HCT116 (cell line): ENCODE measurements at regions not wholly inside any gene's neighbourhood (a gene's known extent, or its start where the extent isn't known, plus 50 kb on each side); places are given as distances from the start of the nearest gene placed in this dataset.

ENCODE experiments used
- ATAC-seq: fragments of 200-7000 bp; cut with Tn5 transposase; 2 replicates; pipeline ENCODE4 v1.9.1; 2020; ENCODE audit warnings: mild to moderate bottlenecking, moderate library complexity
- BruUV-seq: library from RNA; stranded (reverse); fragments of 400-500 nt; replicated peaks from 2 replicates; lab custom pipeline; 2021; lab: Mats Ljungman, UMichigan
- CTCF ChIA-PET: fragments of 300-600 bp; sonication (Branson Sonifier 250); formaldehyde crosslinking; loops from one replicate; lab custom pipeline; 2021; ENCODE audit warnings: antibody characterized with exemption; lab: Charles Lee
- POLR2A ChIA-PET: fragments of 300-600, 350-600 bp; sonication (Branson Sonifier 250); formaldehyde crosslinking; loops from one replicate; lab custom pipeline; 2021; ENCODE audit warnings: antibody characterized with exemption; lab: Charles Lee
- RAD21 ChIA-PET, 2 experiments: fragments of 300-600 bp; sonication (Branson Sonifier 250); formaldehyde crosslinking; loops; one replicate each; lab custom pipeline; 2023; ENCODE audit warnings: low total read pairs in 2 of 2; ENCODE audit not compliant: uncharacterized antibody in 2 of 2, unreplicated experiment in 2 of 2, low non-redundant PET in 1 of 2; lab: Charles Lee
- DNase-seq: peaks from one replicate; pipeline ENCODE4 v3.0.0-alpha.2; 2010; ENCODE audit warnings: low read depth, low spot score
- H2AFZ ChIP-seq: fragments of 200-600 bp; shearing (Covaris generic), sonication (generic); 2 replicates; pipeline ENCODE4 v1.6.1; 2017; ENCODE audit warnings: low read depth, mixed run types, mixed read lengths, antibody characterized with exemption, low read length; ENCODE audit not compliant: poor library complexity, severe bottlenecking
- H3K27ac ChIP-seq: 2 replicates; pipeline ENCODE4 v1.5.1; 2012; ENCODE audit warnings: low read depth, low read length
- H3K27me3 ChIP-seq: fragments of 200-600 bp; sonication (generic); 2 replicates; pipeline ENCODE4 v1.6.1; 2016; ENCODE audit warnings: mixed run types, low read length, mixed read lengths; ENCODE audit not compliant: insufficient read depth
- H3K36me3 ChIP-seq, 2 experiments: fragments of 200-500 bp in 1 of 2; fragments of 200-600 bp in 1 of 2; sonication (Bioruptor generic) in 1 of 2; sonication (generic) in 1 of 2; 2 replicates each; pipeline versions ENCODE4 v1.5.1 to v1.6.1; 2014 to 2016; ENCODE audit warnings: low read length in 2 of 2, inconsistent platforms in 1 of 2, mixed read lengths in 1 of 2, mixed run types in 1 of 2; ENCODE audit not compliant: insufficient read depth in 2 of 2, control insufficient read depth in 1 of 2
- H3K4me1 ChIP-seq, 2 experiments: fragments of 200-600 bp in 1 of 2; sonication (generic) in 1 of 2; 2 replicates each; pipeline versions ENCODE4 v1.5.1 to v1.6.1; 2012 to 2017; ENCODE audit warnings: low read length in 2 of 2, inconsistent platforms in 1 of 2, mild to moderate bottlenecking in 1 of 2, mixed read lengths in 1 of 2, mixed run types in 1 of 2, moderate library complexity in 1 of 2; ENCODE audit not compliant: insufficient read depth in 2 of 2, control insufficient read depth in 1 of 2
- H3K4me2 ChIP-seq: fragments of 200-600 bp; sonication (generic); 2 replicates; pipeline ENCODE4 v1.6.1; 2017; ENCODE audit warnings: mixed run types, low read length, mixed read lengths
- H3K4me3 ChIP-seq, 2 experiments: fragments of 200-600 bp in 1 of 2; sonication (generic) in 1 of 2; replicated peaks in 1 of 2; 2 replicates each; pipeline ENCODE4 v1.5.1; 2011 to 2016; ENCODE audit warnings: low read length in 2 of 2, control low read depth in 1 of 2, low read depth in 1 of 2, mild to moderate bottlenecking in 1 of 2, mixed read lengths in 1 of 2, mixed run types in 1 of 2
- H3K79me2 ChIP-seq: fragments of 200-600 bp; sonication (generic); 2 replicates; pipeline ENCODE4 v1.6.1; 2017; ENCODE audit warnings: mild to moderate bottlenecking, mixed run types, low read length, moderate library complexity, mixed read lengths; ENCODE audit not compliant: insufficient read depth
- H3K9ac ChIP-seq: fragments of 200-600 bp; sonication (generic); 2 replicates; pipeline ENCODE4 v1.6.1; 2016; ENCODE audit warnings: low read length, mixed read lengths
- H3K9me2 ChIP-seq: fragments of 200-600 bp; sonication (generic), shearing (Covaris generic); 2 replicates; pipeline ENCODE4 v1.6.1; 2017; ENCODE audit warnings: mixed run types, mild to moderate bottlenecking, moderate library complexity; ENCODE audit not compliant: insufficient read depth
- H3K9me3 ChIP-seq, 2 experiments: fragments of 200-500 bp in 1 of 2; fragments of 200-600 bp in 1 of 2; sonication (Bioruptor generic) in 1 of 2; sonication (generic) in 1 of 2; 2 replicates each; pipeline ENCODE4 v1.6.1; 2014 to 2017; ENCODE audit warnings: low read length in 2 of 2, mixed read lengths in 2 of 2, inconsistent platforms in 1 of 2, low read depth in 1 of 2, mild to moderate bottlenecking in 1 of 2, mixed run types in 1 of 2, moderate library complexity in 1 of 2; ENCODE audit not compliant: control insufficient read depth in 1 of 2, insufficient read depth in 1 of 2
- H4K20me1 ChIP-seq: fragments of 200-600 bp; sonication (generic), shearing (Covaris generic); 2 replicates; pipeline ENCODE4 v1.6.1; 2017; ENCODE audit warnings: mixed run types, mild to moderate bottlenecking, moderate library complexity; ENCODE audit not compliant: insufficient read depth
- ATF3 ChIP-seq: IDR thresholded peaks from 2 replicates; pipeline ENCODE4 v1.6.1; 2012
- CBX3 ChIP-seq: IDR thresholded peaks from 2 replicates; pipeline ENCODE4 v1.6.1; 2012; ENCODE audit warnings: low read depth
- ELF1 ChIP-seq: IDR thresholded peaks from 2 replicates; pipeline ENCODE4 v1.6.1; 2012; ENCODE audit warnings: low read depth, borderline replicate concordance
- EZH2 ChIP-seq: fragments of 200-600 bp; sonication (generic); IDR thresholded peaks from 2 replicates; pipeline ENCODE4 v1.6.1; 2017; ENCODE audit warnings: antibody characterized with exemption, mixed run types
- FOSL1 ChIP-seq: IDR thresholded peaks from 2 replicates; pipeline ENCODE4 v1.6.1; 2012; ENCODE audit warnings: low read depth
- JUND ChIP-seq: IDR thresholded peaks from 2 replicates; pipeline ENCODE4 v1.6.1; 2012
- MAX ChIP-seq: IDR thresholded peaks from 2 replicates; pipeline ENCODE4 v1.6.1; 2012
- POLR2A ChIP-seq: IDR thresholded peaks from 2 replicates; pipeline ENCODE4 v1.7.0; 2011; ENCODE audit warnings: borderline replicate concordance; ENCODE audit not compliant: insufficient read depth, insufficient read length; ENCODE audit errors: extremely low read depth
- RAD21 ChIP-seq: IDR thresholded peaks from 2 replicates; pipeline ENCODE4 v1.6.1; 2012; ENCODE audit warnings: low read depth, mild to moderate bottlenecking
- SP1 ChIP-seq: IDR thresholded peaks from 2 replicates; pipeline ENCODE4 v1.6.1; 2012; ENCODE audit warnings: low read depth
- SRF ChIP-seq: IDR thresholded peaks from 2 replicates; pipeline ENCODE4 v1.6.1; 2012; ENCODE audit warnings: low read depth
- YY1 ChIP-seq: IDR thresholded peaks from 2 replicates; pipeline ENCODE4 v1.6.1; 2011; ENCODE audit warnings: low read length, low read depth, moderate library complexity, mild to moderate bottlenecking; ENCODE audit not compliant: insufficient replicate concordance; ENCODE audit errors: extremely low read depth
- ZBTB33 ChIP-seq: IDR thresholded peaks from 2 replicates; pipeline ENCODE4 v1.6.1; 2011; ENCODE audit warnings: mild to moderate bottlenecking, low read length, moderate library complexity; ENCODE audit not compliant: insufficient replicate concordance; ENCODE audit errors: extremely low read depth
- ZNF274 ChIP-seq: fragments of 200-500 bp; sonication (Bioruptor generic); IDR thresholded peaks from 2 replicates; pipeline ENCODE4 v1.6.1; 2014; ENCODE audit warnings: mild to moderate bottlenecking, low read depth, low read length, inconsistent platforms
- intact Hi-C: fragments of 100-400 bp; cut with micrococcal nuclease; formaldehyde crosslinking; loops from 2 replicates; pipeline ENCODE4 v1.10.0; 2022

GRCh38 chr2:228334180-228334579, 152.7 kb upstream of the SPHKAP start:
- DNase-seq (no peak), ATAC-seq (no peak)
- no peak overlapping the region for H3K4me3 ChIP-seq
- no peaks in the 10 kb centered on the region for H3K36me3 ChIP-seq
- POLR2A ChIA-PET, result no interaction called here
- BruUV-seq, result no TSS peak
- CTCF ChIA-PET, result interaction anchor here (1.0 kb wide), 1 partner anchor 15 kb away, joined by 3 read pairs; no protein-coding TSS in a partner anchor
- no peaks in the 10 kb centered on the region for H4K20me1 ChIP-seq
- intact Hi-C loops, result no loop called here
- H3K9me2 ChIP-seq, result no peaks in the 10 kb centered on the region
- H3K9ac ChIP-seq, result no peak overlapping the region
- no peaks in the 10 kb centered on the region for H3K9me3 ChIP-seq
- H3K4me1 ChIP-seq, result no peaks in the 10 kb centered on the region
- no peak overlapping the region for H3K4me2 ChIP-seq
- RAD21 ChIA-PET, result no interaction called here
- TF ChIP-seq FOSL1, result no peak
- no peak for TF ChIP-seq SP1
- no peak for TF ChIP-seq RAD21
- no peak for TF ChIP-seq ZBTB33
- no peaks in the 10 kb centered on the region for H3K79me2 ChIP-seq
- H3K27me3 ChIP-seq, result no peaks in the 10 kb centered on the region
- no peak overlapping the region for H2AFZ ChIP-seq
- H3K27ac ChIP-seq, result no peak overlapping the region

GRCh38 chr2:228329282-228329681, 147.8 kb upstream of the SPHKAP start:
- no TSS peak for BruUV-seq
- no peak for ATAC-seq
- H4K20me1 ChIP-seq, result no peaks in the 10 kb centered on the region
- TF ChIP-seq SP1 (no peak), FOSL1 (no peak), ATF3 (no peak), YY1 (no peak), ZNF274 (no peak), ZBTB33 (no peak), MAX (no peak), EZH2 (no peak), RAD21 (no peak), SRF (no peak), ELF1 (no peak), POLR2A (no peak), JUND (no peak), CBX3 (no peak)

More at GRCh38 chr2:228329282-228329681, 147.8 kb upstream of the SPHKAP start:
- Histone ChIP-seq H3K36me3 (no peaks in the 10 kb centered on the region), H2AFZ (no peak overlapping the region), H3K4me3 (no peak overlapping the region), H3K9ac (no peak overlapping the region), H3K27me3 (no peaks in the 10 kb centered on the region), H3K27ac (no peak overlapping the region), H3K9me3 (no peaks in the 10 kb centered on the region), H3K9me2 (no peaks in the 10 kb centered on the region), H3K79me2 (no peaks in the 10 kb centered on the region), H3K4me2 (no peak overlapping the region), H3K4me1 (no peaks in the 10 kb centered on the region)
- no peak for DNase-seq
- CTCF ChIA-PET, result no interaction called here
- intact Hi-C loops, result no loop called here
- POLR2A ChIA-PET, result no interaction called here
- RAD21 ChIA-PET, result no interaction called here
